GM21447 (cell line): ENCODE measurements at regions not wholly inside any gene's neighbourhood (a gene's known extent, or its start where the extent isn't known, plus 50 kb on each side); places are given as distances from the start of the nearest gene placed in this dataset.

ENCODE experiments used
- ATAC-seq: cut with Tn5 transposase; IDR thresholded peaks from one replicate; pipeline ENCODE4 v1.9.1; 2021; ENCODE audit not compliant: unreplicated experiment

GRCh38 chr1:191866155-191866554, 292.1 kb upstream of the RGS18 start:
- no peak for ATAC-seq

- no peak for ATAC-seq
Measured at GRCh38 chr1:191869790-191870312, 288.4 kb upstream of the RGS18 start.

GRCh38 chr1:191870490-191870889, 287.8 kb upstream of the RGS18 start:
- ATAC-seq, result no peak

- ATAC-seq, result no peak
Measured at GRCh38 chr1:191875994-191876393, 282.3 kb upstream of the RGS18 start.

- no peak for ATAC-seq
Measured at GRCh38 chr1:191876631-191877030, 281.6 kb upstream of the RGS18 start.

- no peak for ATAC-seq
Measured at GRCh38 chr1:191882870-191883269, 275.4 kb upstream of the RGS18 start.

DNA sequence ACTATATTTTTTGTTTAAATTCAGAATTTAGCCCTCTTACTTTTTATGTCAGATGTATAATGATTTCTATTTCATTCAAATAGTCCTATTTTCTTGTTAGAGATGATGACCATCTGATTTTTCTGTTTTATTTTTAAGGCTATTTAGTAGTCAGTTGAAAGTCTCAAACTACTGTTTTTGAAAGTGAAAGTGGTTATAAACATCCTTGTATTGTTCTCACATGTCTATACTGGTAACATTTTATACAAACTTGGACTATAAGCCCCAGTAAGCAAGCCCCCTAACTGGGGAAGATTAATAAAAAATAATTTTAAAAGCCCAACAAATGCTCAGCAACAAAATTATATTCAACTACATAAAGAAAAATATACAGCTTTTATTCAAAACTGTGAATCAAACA, 271.3 kb upstream of the RGS18 start:
- no peak for ATAC-seq

DNA sequence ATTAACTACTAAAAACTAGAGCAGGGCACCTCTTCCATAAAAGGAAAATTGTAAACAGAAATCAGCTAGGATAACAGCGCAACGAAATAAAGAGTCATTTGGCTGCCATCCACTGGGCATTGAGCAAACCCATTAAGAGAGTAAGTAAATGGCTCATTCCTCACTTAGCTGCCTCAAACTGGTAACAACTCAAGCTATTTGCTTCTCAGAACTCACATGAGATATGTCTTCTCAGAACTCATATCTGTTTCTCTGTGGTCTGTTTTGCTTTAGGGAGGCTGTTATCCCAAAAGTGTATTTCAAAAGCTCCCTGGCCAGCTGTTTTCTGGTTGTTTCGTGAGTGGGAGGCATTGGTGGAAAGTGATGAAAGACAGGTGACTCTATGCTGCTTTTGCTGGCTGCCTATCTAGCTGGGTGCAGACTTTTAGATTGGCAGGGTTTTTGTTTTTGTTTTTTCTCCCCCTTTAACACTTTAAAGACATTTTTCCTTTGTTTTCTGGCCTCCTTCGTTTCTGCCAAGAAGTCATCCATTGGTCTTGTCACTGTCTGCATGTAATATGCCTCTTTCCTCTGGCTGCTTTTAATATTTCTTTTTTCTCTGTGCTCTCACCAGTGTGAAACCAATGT, 269.2 kb upstream of the RGS18 start:
- no peak for ATAC-seq

- ATAC-seq, result no peak
Measured at GRCh38 chr1:191889623-191890003, 268.6 kb upstream of the RGS18 start.

GRCh38 chr1:191890433-191891088, 267.7 kb upstream of the RGS18 start:
- no peak for ATAC-seq

DNA sequence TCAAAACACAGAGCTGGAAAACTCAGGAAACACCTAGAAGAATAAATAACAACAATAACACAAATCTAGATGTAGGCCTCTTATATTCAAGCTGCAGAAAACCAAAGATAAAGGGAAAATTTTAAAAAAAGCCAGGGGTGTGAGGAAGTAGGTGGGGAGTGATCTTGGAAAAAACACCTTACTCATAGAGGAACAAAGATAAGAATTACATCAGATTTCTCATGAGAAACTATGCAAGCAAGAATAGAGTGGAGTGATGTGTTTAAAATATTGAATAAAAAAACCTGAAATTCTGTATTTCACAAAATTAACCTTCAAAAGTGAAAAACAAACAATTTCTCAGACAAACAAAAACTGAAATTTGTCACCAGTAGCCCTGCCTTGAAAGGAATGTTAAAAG, 265.5 kb upstream of the RGS18 start:
- ATAC-seq, result no peak

GRCh38 chr1:191895049-191895448, 263.2 kb upstream of the RGS18 start:
- ATAC-seq, result no peak

- ATAC-seq, result no peak
Measured at GRCh38 chr1:191895462-191896058, 262.7 kb upstream of the RGS18 start.

DNA sequence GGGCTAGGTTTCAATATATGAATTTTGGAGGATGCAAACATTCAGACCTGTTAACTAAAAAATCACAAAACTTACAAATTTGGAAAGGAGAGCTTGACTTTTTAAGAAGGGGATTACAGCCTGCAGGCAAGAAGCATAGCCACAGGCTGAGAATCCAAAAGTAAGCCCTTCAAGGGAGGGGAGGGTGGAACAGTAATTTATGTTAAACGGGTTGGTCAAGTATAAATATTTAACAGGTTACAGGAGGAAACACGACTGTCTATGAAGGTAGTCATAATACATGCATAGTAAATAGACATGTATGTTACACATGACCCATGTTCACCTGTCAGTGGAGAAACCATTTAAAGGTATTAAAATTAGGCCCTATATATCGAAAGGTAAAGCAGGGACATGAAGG, 261.1 kb upstream of the RGS18 start:
- no peak for ATAC-seq

DNA sequence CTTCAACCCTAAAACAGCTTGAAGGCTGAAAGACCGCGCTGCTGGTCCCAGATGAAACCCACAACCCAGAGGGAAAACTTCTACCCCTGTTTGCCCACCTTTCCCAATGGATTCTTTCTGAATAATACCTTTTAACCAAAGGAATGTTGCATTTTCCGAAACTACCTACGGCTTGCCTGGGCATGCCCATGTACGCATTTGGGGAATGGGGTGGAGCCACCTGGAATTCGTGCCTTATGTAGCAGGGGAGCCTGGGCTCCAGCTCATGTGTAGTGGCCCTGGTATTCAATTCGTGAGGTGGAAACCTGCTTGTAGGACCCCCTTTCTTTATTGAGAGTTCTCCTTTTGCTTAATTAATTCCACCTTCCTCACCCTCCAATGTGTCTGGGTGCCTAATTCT, 256.6 kb upstream of the RGS18 start:
- no peak for ATAC-seq

GRCh38 chr1:191904991-191905390, 253.3 kb upstream of the RGS18 start:
- no peak for ATAC-seq

GRCh38 chr1:191905781-191906180, 252.5 kb upstream of the RGS18 start:
- no peak for ATAC-seq

DNA sequence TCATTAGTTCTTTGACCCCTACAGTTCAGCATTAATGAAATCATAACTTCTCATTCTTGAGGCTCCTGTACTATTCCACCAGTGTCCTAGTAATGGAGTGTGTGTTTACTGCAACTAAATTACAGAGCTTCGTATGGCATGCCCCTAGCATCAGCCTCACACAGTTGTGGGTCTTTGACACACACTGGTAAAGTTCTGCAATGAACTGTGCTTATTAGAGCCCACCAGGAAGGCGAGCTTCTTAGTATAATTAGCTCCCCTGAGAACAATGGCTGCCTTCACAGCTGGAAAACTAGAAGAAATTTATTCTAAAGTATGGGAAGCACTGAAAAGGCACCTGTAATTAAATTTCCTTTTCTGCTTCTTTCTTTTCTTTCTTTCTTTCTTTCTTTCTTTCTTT, 251.1 kb upstream of the RGS18 start:
- no peak for ATAC-seq

DNA sequence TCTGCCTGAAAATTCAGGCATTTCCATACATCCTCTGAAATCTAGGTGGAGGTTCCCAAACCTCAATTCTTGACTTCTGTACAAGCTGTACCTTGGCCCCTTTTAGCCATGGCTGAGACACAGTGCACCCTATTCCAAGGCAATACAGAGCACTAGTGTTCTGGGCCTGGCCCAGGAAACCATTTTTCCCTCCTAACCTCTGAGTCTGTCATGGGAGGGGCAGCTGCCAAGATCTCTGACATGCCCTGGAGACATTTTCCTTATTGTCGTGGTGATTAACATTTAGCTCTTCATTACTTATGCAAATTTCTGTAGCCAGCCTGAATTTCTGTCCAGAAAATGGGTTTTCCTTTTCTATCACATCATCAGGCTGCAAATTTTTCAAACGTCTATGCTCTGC, 248.0 kb upstream of the RGS18 start:
- no peak for ATAC-seq

DNA sequence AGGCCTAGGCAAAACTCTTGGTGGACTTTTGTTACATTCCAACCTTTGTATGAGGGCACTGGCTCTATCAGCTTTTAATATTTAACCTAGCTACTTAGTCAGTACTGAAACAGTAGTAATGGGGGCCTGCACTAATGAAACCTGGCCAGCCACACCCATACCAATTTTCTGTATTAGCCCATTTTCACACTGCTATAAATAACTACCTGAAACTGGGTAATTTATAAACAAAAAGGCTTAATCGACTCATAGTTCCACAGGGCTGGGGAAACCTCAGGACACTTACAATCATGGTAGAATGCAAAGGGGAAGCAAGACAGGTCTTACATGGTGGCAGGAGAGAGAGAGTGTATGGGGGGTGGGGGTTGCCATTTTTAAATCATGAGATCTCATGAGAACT, 245.7 kb upstream of the RGS18 start:
- ATAC-seq, result no peak

DNA sequence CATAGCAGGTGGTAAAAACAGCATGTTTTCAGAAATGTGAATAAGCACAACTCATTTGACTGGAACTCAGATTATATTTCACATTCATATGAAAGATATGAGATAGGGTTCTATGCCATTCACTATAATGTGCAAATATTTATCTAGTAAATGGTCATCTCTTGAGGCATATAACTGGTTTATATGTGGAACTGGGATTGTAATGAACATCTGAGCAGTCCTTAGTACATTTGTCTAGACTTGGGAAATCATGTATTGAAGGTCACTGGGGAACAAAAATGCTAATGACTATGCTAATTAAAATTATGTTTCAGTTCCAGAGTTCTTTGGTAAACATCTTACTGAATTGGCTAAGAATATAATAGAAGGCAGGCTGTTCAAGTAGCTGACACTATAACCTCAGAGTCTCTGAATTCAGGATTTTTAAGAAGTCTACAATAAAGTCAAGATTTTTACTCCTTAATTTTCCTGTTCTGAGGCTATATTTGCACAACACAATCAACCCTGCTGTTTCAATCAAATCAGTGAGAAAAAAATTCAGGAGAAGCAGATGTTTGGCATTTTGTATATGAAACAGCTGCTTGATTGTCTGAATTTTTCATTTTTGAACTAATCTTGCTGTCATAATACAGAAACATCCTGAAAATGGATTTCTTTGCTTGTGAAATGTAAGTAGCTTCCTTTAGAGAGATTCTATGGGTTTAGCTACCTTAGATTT, 244.8 kb upstream of the RGS18 start:
- ATAC-seq, result no peak

DNA sequence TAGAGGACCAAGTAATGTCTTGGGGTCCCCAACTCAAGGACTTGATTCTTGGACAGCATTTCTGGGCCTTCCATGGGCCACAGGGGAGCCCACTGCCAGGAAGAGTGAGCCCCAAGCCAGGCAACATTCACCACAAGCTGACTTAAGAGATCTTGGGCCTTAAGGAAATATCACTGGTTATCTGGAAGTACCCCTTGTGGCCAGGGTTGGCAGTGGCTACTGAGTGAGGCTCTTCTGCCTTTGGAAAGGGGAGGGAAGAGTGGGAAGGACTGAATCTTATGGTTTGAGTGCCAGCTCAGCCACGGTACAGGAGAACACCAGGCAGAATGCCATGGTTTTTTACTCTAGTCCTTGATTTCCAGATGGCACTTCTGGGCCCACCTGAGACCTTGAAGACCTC, 228.9 kb upstream of the RGS18 start:
- no peak for ATAC-seq
